AG04450 (cell line): ENCODE measurements at regions not wholly inside any gene's neighbourhood (a gene's known extent, or its start where the extent isn't known, plus 50 kb on each side); places are given as distances from the start of the nearest gene placed in this dataset.
A peak's percentile ranks its signal among the peaks of the same experiment; 100 is the strongest.

ENCODE experiments used
- CTCF ChIA-PET: fragments of 300-600, 350-600 bp; formaldehyde crosslinking; extraction: SDS; loops from one replicate; lab custom pipeline; 2022; ENCODE audit warnings: antibody characterized with exemption, inconsistent platforms; lab: Charles Lee
- POLR2A ChIA-PET: fragments of 350-600 bp; formaldehyde crosslinking; extraction: SDS; loops from one replicate; lab custom pipeline; 2021; ENCODE audit warnings: antibody characterized with exemption, inconsistent platforms; lab: Yijun Ruan, JAX
- DNase-seq: peaks from one replicate; pipeline ENCODE4 v3.0.0-alpha.2; 2011; ENCODE audit warnings: low read depth, low spot score
- H3K27ac ChIP-seq: one replicate; pipeline ENCODE4 v1.5.1; 2012; ENCODE audit warnings: low read depth, low read length, control low read depth
- H3K27me3 ChIP-seq: one replicate; pipeline ENCODE4 v1.6.0; 2012; ENCODE audit warnings: low read length; ENCODE audit not compliant: control insufficient read depth, insufficient read depth
- H3K4me3 ChIP-seq: 2 replicates; pipeline ENCODE4 v1.5.1; 2011; ENCODE audit warnings: mild to moderate bottlenecking, low read depth, low read length, control low read depth
- H3K9me3 ChIP-seq: 2 replicates; pipeline ENCODE4 v1.5.1; 2012; ENCODE audit warnings: low read length; ENCODE audit not compliant: control insufficient read depth, insufficient read depth
- CTCF ChIP-seq: IDR thresholded peaks from 2 replicates; pipeline ENCODE4 v1.5.1; 2011; ENCODE audit warnings: low read depth, low read length, control low read depth, inconsistent platforms

- ChIA-PET CTCF (no interaction called here), POLR2A (no interaction called here)
- Histone ChIP-seq H3K9me3 (no peaks in the 10 kb centered on the region), H3K4me3 (no peak overlapping the region), H3K27ac (no peak overlapping the region), H3K27me3 (no peaks in the 10 kb centered on the region)
- no peak for DNase-seq
- no peak for TF ChIP-seq CTCF
These were observed 134.8 kb upstream of the SLC4A4 start for GRCh38 chr4:71204056-71204455.

- Histone ChIP-seq H3K27ac (no peak overlapping the region), H3K27me3 (no peaks in the 10 kb centered on the region), H3K4me3 (no peak overlapping the region), H3K9me3 (no peaks in the 10 kb centered on the region)
- POLR2A ChIA-PET: no interaction called here
- peak; percentile 71 for DNase-seq
- CTCF ChIA-PET: no interaction called here
- no peak for TF ChIP-seq CTCF
These were observed 132.1 kb upstream of the SLC4A4 start for GRCh38 chr4:71206763-71207162.

DNA sequence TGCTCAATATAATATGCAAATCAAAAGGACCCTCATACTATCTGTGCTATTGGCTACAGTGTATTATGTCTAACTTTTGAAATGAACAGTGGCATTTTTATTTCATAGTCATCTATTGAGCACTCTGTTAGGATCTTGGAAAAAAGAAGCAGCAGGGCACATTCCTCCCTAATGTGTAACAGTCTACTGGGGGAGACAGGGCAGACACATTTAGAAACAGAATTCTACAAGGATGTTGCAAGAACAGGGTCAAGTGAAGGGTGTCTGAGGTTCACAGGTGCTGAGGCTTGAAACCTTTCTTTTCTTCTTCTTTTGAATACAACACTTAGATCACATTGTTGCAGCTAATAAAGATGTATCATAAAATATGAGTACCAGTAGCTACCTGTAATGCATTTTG, 129.7 kb upstream of the SLC4A4 start:
- TF ChIP-seq CTCF: no peak
- Histone ChIP-seq H3K27me3 (no peaks in the 10 kb centered on the region), H3K4me3 (no peak overlapping the region), H3K27ac (no peak overlapping the region), H3K9me3 (no peaks in the 10 kb centered on the region)
- DNase-seq: no peak
- ChIA-PET CTCF (interaction anchor here (0.9 to 1.8 kb wide), 2 partner anchors 21 to 23 kb away, joined by 3 to 8 read pairs; no protein-coding TSS in a partner anchor), POLR2A (no interaction called here)

DNA sequence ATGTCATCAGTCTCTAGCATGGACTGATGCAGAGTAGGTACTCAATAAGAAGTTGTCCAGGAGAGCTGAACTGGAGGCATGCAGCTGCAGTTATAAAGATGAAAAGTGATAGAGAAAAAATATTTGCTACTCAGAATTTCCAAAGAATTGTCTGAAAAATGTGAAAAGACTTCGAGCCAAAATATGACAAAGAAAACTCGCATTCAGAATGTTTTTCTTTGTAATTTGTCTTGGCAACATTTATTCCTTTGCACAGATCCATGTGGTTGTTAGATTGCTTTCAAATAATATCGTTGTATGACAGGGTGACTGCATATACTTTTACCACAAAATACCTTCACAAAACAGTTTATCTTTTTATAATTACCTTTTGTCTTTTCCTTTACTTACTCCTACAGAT, 128.0 kb upstream of the SLC4A4 start:
- Histone ChIP-seq H3K4me3 (no peak overlapping the region), H3K9me3 (no peaks in the 10 kb centered on the region), H3K27me3 (no peaks in the 10 kb centered on the region), H3K27ac (no peak overlapping the region)
- ChIA-PET POLR2A (no interaction called here), CTCF (interaction anchor here (1.1 to 1.8 kb wide), 5 partner anchors 18 to 27 kb away, joined by 3 to 8 read pairs (median 3); no protein-coding TSS in a partner anchor)
- no peak for TF ChIP-seq CTCF
- DNase-seq: no peak

DNA sequence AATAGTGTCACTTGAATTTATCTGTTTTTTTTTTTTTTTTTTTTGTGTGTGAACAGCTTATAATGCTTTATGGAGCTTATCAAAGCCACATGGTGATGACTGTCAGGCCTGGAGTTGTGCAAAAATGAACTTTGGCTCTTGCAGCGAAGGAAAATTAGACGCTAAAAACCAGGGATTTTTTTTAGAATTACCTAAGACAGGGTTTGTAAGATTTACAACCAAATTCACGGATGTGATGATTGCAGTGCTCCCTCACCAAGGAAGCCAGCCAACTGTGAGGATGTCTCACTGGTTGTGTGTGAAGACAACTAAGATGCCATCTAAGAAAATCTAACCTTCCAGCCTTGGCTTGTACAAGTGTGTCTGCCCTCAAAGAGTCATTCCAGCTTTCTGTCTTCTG, 127.1 kb upstream of the SLC4A4 start:
- DNase-seq: no peak
- no peak overlapping the region for H3K27ac ChIP-seq
- no peaks in the 10 kb centered on the region for H3K9me3 ChIP-seq
- POLR2A ChIA-PET: interaction anchor here (0.7 kb wide), 1 partner anchor 57 kb away, joined by 3 read pairs; no protein-coding TSS in a partner anchor
- CTCF ChIA-PET: interaction anchor here (0.8 to 1.2 kb wide), 4 partner anchors 18 to 160 kb away, joined by 3 to 5 read pairs (median 3); no protein-coding TSS in a partner anchor
- no peak for TF ChIP-seq CTCF
- H3K27me3 ChIP-seq: no peaks in the 10 kb centered on the region
- no peak overlapping the region for H3K4me3 ChIP-seq
